ENCODE measurements at regions not wholly inside any gene's neighbourhood (a gene's known extent, or its start where the extent isn't known, plus 50 kb on each side); places are given as distances from the start of the nearest gene placed in this dataset.
A peak's percentile ranks its signal among the peaks of the same experiment; 100 is the strongest.

GRCh38 chr19:16002406-16003384 is 53.9 kb downstream of the OR10H4 start:
- ChIA-PET CTCF (no interaction called here), POLR2A (no interaction called here)
- Histone ChIP-seq H3K4me1 (no peaks in the 10 kb centered on the region), H3K4me2 (peak overlapping the region; percentile 32; the same call in 1 of the 3 replicates), H3K4me3 (no peak overlapping the region), H3K27ac (no peak overlapping the region), H3K9me3 (no peaks in the 10 kb centered on the region)
- DNase-seq (ENCODE audit: low read depth in 1 of 2, low spot score in 1 of 2) (no peak), ATAC-seq (no peak), FAIRE-seq (no peak)
- WGBS (ENCODE audit: missing lambda C conversion rate) = 75% methylated on average over 10 of the region's 11 CpGs
- no peak for TF ChIP-seq CHD2 (IDR thresholded peaks at IDR 0.05; ENCODE audit: low read length, partially characterized antibody)
- TF ChIP-seq HES2 (IDR thresholded peaks at IDR 0.05) = no peak
- no peak for TF ChIP-seq HOXB5 (CRISPR knock-in tag; IDR thresholded peaks at IDR 0.05)
- TF ChIP-seq NFE2L2 (conservative IDR thresholded peaks at IDR 0.05; ENCODE audit: low read length) = no peak
- TF ChIP-seq CBX8 (IDR thresholded peaks at IDR 0.05) = no peak
- no peak for TF ChIP-seq EHMT2 (IDR thresholded peaks at IDR 0.05; ENCODE audit: low read depth)
- TF ChIP-seq REST (IDR thresholded peaks at IDR 0.05) = no peak
- TF ChIP-seq HOXB13 (CRISPR knock-in tag; IDR thresholded peaks at IDR 0.05; ENCODE audit: low read depth) = no peak
- TF ChIP-seq KDM5A (IDR thresholded peaks at IDR 0.05) = no peak
- no peak for TF ChIP-seq GATA3 (IDR thresholded peaks at IDR 0.05; ENCODE audit: borderline replicate concordance)
- TF ChIP-seq RCOR1 (IDR thresholded peaks at IDR 0.05; ENCODE audit: low read depth, low read length) = no peak
- TF ChIP-seq MAX (IDR thresholded peaks at IDR 0.05) = no peak
- no peak for TF ChIP-seq RAD21 (conservative IDR thresholded peaks at IDR 0.05 in 1 of 2, IDR thresholded peaks at IDR 0.05 in 1 of 2)
- TF ChIP-seq RFX5 (IDR thresholded peaks at IDR 0.05) = no peak
- no peak for TF ChIP-seq ZNF302 (CRISPR knock-in tag; IDR thresholded peaks at IDR 0.05)
- no peak for TF ChIP-seq CHD4 (IDR thresholded peaks at IDR 0.05; ENCODE audit: borderline replicate concordance)

GRCh38 chr19:16003391-16003790 is 54.6 kb downstream of the OR10H4 start:
- Histone ChIP-seq H3K4me1 (no peaks in the 10 kb centered on the region), H3K4me2 (no peak overlapping the region), H3K9me3 (no peaks in the 10 kb centered on the region), H3K4me3 (no peak overlapping the region), H3K27ac (no peak overlapping the region)
- CTCF ChIA-PET = no interaction called here
- 62% methylated on average over 3 of the region's 3 CpGs for whole genome bisulfite sequencing (ENCODE audit: missing lambda C conversion rate)
- TF ChIP-seq MAFK (IDR thresholded peaks at IDR 0.05; ENCODE audit: partially characterized antibody) (peak; percentile 6), ESRRA (IDR thresholded peaks at IDR 0.05; ENCODE audit: borderline replicate concordance, low read length) (no peak)
- DNase-seq (ENCODE audit: low read depth in 1 of 2, low spot score in 1 of 2) (no peak), ATAC-seq (no peak), FAIRE-seq (no peak)
- POLR2A ChIA-PET = no interaction called here

GRCh38 chr19:16005925-16006324 is 57.1 kb downstream of the OR10H4 start:
- Histone ChIP-seq H3K9me3 (no peaks in the 10 kb centered on the region), H3K4me1 (no peaks in the 10 kb centered on the region), H3K4me3 (no peak overlapping the region), H3K27ac (no peak overlapping the region), H3K4me2 (no peak overlapping the region)
- POLR2A ChIA-PET = no interaction called here
- no peak for FAIRE-seq
- WGBS (ENCODE audit: missing lambda C conversion rate) = 58% methylated on average over 3 of the region's 3 CpGs
- no peak for ATAC-seq
- TF ChIP-seq BHLHE40 (IDR thresholded peaks at IDR 0.05; ENCODE audit: low read depth, low read length) = no peak
- no peak for DNase-seq (ENCODE audit: low read depth in 1 of 2, low spot score in 1 of 2)
- CTCF ChIA-PET = no interaction called here

All from A549 (cell line).